HG03520 (cell line): ENCODE measurements at regions not wholly inside any gene's neighbourhood (a gene's known extent, or its start where the extent isn't known, plus 50 kb on each side); places are given as distances from the start of the nearest gene placed in this dataset.
"Not testable (repeated sequence)": the region's sequence is repeated elsewhere in the genome, so short reads cannot be mapped to it uniquely, and the experiment has no call there.

Source experiments
- ATAC-seq: cut with Tn5 transposase; IDR thresholded peaks from one replicate; pipeline ENCODE4 v1.9.1; 2021; ENCODE audit warnings: mild to moderate bottlenecking, moderate library complexity; ENCODE audit not compliant: unreplicated experiment

DNA sequence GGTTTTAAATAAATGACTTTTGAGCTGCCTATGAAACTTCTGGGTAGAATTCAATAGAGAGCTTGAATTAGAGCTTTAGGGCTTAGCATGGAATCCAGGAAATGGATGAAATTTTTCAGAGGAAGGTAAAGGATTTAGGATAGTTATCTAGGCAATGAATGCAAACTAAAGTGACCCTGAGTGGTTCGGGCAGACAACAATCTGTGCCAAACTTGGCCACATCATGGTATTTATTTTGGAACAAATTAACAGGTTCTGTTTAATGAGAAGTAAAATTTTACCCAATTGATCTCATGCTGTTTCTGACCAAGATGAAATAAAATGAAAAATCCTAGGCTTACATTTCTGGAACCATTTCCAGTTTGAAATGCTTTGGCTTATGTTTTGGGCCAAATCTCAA, 934.4 kb downstream of the MAT2B start:
- ATAC-seq, result no peak

GRCh38 chr5:164449460-164449859, 944.0 kb downstream of the MAT2B start:
- no peak for ATAC-seq

DNA sequence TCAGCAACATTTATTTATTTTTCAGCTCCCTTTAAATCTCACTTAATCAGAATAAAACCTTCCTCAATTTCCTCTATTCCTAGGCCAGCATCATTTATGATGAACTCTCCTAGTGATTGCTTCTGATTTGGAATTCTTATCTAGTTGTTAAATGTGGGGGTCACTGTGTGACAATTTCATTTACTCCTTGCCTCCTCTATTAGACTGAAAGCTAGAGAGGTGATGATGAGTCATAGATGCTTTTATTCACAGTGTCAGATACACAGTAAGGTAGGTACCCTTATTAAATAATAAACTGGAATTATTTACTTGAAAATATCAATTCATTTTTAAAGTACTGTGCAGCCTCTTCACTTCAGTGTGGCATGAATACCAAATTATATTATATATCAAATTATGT, 960.6 kb downstream of the MAT2B start:
- ATAC-seq, result no peak

- no peak for ATAC-seq
These were observed 964.9 kb downstream of the MAT2B start for GRCh38 chr5:164470312-164470711.

- ATAC-seq, result no peak
These were observed 966.7 kb downstream of the MAT2B start for GRCh38 chr5:164472165-164472564.

DNA sequence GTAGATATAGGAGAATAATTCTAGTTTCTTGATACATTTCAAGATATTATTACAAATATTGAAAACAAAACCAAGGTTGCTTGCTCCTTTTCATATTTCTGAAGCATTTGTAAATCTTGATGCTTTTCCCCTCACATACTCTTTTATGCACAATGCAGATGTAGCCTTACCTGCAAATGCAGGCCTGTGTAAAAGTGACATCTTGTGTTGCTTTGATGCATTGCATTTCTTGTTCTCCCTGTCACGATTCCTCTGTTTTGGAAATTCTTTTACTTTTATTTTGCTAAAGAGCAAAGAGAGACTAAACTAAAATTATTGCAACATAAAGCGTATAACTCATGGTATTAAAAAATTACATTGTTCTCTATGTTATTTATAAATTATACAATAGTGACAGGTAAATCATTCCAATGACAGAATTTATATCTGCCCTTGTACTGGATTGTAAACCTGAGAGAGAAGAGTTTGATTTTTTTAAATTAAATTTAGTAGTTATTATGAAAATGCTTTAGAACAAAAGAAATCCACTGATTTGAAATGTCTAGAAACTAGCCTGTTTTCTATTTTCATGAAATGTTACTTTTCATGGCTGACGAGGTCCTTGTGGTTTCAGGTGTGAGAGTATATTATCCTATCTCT, 970.0 kb downstream of the MAT2B start:
- ATAC-seq, result no peak

GRCh38 chr5:164481270-164481669, 975.9 kb downstream of the MAT2B start:
- no peak for ATAC-seq

- no peak for ATAC-seq
These were observed 976.9 kb downstream of the MAT2B start for GRCh38 chr5:164482351-164482750.

DNA sequence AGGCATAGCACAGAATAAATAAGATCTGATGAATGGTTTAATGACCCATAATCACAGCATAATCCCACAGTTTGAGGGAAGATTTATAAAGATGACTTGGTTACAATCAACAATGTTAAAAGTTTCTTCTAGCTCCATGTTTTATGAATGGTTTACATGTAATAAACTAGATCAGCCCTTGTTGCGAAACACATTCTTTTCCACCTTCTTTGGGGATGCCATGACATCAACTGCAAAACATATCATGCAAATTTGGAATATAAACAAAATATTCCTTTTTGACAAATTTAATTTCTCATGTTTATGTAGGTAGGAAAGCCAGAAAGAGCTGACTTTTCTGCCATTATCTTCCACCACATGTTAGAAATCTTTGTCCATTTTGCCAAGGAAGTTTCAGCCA, 979.5 kb downstream of the MAT2B start:
- no peak for ATAC-seq

GRCh38 chr5:164487939-164488338, 982.5 kb downstream of the MAT2B start:
- no peak for ATAC-seq

GRCh38 chr5:164497311-164498064, 992.1 kb downstream of the MAT2B start:
- no peak for ATAC-seq

GRCh38 chr5:164498438-164498837, 993.0 kb downstream of the MAT2B start:
- ATAC-seq, result no peak

- ATAC-seq, result no peak
These were observed 995.4 kb downstream of the MAT2B start for GRCh38 chr5:164500856-164501255.

DNA sequence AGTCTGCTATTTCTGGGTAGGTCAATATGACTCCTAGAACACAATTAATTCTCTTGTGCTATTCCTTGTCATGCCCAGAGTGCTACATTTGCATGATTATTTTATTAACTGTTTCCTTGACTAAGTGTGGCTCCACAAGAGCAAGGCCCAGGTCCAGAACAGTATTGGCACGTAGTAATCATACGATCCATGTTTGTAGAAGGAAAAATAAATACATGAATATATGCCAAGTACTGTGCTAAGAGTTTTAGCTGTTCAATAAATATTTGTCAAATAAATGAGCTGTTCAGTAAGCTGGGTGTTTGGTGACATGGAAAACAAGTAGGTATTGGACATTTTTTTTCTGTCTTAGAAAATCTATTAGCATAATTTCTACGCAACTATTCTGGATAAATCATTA, 995.9 kb downstream of the MAT2B start:
- no peak for ATAC-seq

DNA sequence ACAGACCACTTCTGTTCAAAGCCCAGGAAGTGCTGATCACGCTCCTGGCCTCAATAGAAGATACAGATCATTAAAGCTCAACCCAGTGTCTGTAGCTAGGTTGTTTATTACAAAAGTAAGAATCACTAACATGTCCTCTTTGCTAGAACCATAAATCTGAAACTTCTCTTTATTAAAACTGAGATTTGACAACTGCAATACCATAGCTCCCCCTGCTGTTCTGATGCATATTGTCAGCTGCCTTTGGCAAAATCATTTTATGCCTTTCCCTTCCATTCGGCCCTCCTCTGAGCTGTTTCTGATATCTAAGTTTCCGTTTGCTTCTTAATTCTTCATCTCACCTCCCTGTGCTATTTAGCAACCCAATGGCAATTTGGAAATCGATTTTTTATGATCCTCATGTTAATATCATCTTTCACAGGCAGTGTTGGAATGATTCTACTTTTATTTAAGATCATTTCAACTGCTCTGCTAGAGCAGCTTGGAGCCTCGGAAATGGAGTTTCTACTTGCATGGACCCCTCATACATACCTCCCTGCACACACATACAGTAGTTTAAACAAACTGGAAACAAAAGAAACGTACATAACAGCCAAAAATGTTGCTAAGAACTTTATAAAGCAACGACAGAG, 998.8 kb downstream of the MAT2B start:
- peak; percentile 80 for ATAC-seq

DNA sequence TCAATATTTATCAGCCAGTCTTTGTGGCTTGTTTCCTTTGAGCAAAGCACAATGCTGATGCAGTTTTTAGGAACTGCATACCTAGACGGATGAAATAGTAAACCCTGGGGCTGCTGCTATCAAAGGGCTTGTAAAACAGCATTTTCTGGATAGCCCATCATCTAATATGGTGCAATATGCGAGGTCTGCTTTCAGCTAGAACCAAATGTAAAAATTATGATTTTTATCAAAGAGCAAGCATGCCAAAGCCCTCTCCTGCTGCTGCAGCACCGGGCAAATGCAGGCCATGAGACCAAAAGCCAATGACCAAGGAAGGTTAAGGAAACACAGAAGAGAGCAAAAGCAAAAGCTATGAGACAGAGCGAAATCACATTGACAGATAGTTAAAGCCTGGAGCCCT, 1000.4 kb downstream of the MAT2B start:
- no peak for ATAC-seq

DNA sequence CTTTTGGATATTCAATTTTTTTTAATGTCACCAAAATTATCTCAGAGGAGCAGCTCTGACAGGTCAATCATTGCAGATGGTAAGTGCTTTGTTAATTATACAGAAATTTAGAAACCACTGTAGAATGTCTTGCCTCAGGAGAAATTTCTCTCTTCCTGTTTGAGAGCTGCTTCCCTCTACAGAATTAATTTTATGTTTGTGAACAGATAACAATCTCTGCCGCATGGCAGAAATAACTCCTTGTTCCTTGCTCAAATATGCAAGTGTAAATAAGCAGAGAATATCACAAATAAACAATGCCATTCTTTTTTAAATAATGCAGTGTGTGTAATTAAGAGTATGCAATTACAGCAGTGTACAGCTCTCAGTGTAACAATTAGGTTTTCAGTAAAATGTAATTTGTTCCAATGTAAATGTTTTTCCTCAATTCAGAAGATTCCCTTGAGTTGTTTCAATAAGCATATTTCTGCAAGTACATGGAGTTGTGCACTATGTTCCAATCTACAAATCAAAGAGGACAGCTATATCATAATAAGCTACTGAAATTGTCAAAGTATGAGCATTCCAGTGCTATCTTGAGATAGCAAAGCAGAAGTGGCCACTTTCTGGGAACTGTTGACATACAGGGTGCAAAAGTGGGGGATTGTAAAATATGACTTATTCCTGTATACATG, 1012.8 kb downstream of the MAT2B start:
- no peak for ATAC-seq

DNA sequence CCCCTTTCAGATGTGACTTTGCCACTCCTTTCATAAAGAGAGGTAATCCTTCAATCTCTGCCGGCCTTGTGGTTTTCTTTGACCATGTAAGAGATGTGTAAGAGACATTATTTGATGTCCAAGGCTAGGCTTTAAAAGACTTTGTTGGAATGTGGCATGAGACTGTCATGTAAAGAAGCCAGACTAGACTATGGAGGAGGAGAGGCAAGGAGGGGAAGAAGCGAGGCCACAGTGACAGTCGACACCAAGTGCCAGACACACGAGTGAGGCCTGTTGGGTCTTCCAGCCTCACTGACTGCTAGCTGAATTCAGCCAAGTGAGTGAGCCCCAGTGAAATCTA, 1013.3 kb downstream of the MAT2B start:
- no peak for ATAC-seq

GRCh38 chr5:164532235-164532900, 1026.9 kb downstream of the MAT2B start:
- no peak for ATAC-seq

- not testable (repeated sequence) for ATAC-seq
These were observed 1028.0 kb downstream of the MAT2B start for GRCh38 chr5:164533426-164533825.

- ATAC-seq, result no peak
These were observed 1034.8 kb downstream of the MAT2B start for GRCh38 chr5:164540174-164540573.
